Lung microvascular endothelial cell (primary cell): ENCODE measurements at regions not wholly inside any gene's neighbourhood (a gene's known extent, or its start where the extent isn't known, plus 50 kb on each side); places are given as distances from the start of the nearest gene placed in this dataset.
"Not testable (repeated sequence)": the region's sequence is repeated elsewhere in the genome, so short reads cannot be mapped to it uniquely, and the experiment has no call there.

Source experiments
- DNase-seq, 2 donors: peaks; one replicate each; pipeline versions ENCODE4 v3.0.0 to v3.0.0-alpha.2; 2010; ENCODE audit warnings: low read depth in 2 of 2

DNA sequence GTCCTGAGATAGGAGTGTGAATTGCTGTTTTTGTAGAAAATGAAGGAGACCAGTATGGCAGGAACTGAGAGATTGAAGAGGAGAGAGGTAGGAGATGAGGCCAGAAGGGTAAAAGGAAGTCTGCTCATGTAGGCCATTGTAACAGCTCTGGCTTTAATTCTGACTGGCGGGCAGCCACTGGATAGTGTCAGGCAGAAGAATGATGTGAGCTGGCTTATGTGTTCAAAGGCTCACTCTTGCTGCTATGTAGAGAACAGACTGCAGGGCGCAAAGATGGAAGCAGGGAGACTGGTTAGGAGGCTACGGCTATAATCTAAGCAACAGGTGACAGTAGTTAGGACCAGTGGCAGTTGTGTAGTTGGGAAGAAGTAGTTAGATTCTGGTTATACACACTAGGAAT is 160.2 kb upstream of the FGF13 start:
- DNase-seq, result peak in 1 of 2 donors; percentile 3

DNA sequence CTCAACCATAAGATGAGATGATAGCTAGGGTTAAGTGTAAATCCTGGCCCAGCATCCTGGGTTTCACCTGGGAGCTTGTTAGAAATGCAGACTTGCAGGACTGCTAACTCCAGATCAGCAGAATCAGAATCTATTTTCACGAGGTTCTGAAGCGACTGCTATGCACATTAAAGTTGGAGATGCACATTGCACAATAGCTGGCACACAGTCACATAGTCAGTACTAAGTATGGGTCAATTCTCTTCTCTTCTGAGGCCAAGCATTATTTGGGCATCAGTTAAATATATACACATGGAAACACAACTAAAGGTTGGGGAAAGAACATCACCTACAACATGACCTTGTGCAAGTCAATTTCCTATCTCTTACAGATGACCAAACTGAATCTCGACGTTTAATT is 155.1 kb upstream of the FGF13 start:
- DNase-seq, result no peak

DNA sequence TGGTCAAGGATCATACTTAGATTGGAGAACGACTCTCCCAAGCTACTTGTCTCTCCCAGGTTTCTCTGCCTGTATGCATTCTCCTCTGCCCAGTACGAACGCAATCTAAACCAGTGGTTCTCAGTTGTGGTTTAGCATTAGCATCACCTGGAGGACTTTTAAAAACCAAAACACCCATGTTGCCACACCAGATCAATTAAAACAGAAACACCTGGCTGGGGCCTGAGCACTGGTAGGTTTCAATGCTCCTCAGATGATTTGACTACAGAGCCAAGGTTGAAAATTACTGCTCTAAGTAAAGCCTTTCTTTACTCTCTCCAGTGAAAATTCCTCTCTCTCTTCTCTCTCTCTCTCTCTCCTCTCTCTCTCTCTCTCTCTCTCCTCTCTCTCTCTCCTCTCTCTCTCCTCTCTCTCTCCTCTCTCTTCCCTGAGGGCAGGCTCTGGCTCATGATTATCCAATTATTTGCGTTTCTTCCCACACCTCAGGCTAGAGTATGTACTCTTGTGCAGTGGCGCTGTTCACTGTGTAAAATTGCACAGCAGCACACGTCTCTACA is 153.7 kb upstream of the FGF13 start:
- no peak for DNase-seq

DNA sequence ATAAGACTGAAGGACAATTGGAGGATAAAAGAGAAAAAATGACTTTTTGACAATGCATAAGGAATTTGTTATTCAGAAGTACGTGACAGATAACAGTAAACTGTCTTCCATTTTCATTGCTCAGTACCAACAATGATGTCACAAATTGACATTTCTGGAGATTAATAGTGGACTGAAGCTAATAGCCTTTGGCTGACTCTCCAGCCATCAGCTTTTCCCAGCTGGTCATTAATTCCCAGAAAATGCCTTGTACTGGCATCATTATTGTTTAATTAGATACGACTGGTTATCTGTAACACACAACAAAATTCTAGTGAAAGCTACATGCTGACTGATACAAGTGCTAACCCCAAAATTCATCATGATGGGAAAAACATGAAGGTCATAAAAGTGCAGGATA is 147.9 kb upstream of the FGF13 start:
- no peak for DNase-seq

DNA sequence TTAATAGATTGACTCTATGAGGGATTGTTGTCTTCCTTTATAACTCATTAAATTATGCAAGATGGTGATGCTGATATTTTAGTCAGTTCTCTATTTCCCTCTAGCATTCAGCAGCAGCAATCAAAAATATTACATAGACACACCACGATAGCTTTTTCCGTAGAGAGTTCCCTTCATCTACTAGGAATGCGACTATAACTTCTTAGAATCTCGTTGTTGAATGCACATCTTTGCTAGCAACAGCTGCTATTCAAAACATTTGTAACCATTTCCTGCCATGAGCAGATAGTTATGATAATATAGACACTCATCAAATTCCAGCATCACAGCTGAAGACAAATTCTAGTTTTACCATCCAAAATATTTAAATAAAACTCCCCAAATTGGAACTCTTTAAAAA is 147.4 kb upstream of the FGF13 start:
- DNase-seq, result peak; percentile 4 to 16

DNA sequence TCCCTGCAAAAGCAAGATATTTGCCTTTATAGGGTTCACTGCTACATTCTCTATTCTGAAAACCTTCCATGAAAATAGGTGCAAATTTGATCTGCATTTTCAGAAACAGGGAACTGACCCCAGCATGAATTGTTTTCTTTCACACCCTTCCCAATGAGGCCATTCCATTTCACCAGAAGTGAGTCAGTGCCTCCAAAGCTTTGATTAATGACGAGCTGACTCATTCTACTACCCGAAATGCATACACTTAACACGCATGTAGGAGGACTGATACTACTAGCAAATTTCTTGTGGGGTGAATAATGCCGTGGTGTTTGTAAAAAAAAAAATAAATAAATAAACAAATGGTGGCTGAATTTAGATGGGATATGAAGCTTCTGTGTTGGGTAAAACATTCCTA is 146.9 kb upstream of the FGF13 start:
- peak; percentile 49 to 64 for DNase-seq

DNA sequence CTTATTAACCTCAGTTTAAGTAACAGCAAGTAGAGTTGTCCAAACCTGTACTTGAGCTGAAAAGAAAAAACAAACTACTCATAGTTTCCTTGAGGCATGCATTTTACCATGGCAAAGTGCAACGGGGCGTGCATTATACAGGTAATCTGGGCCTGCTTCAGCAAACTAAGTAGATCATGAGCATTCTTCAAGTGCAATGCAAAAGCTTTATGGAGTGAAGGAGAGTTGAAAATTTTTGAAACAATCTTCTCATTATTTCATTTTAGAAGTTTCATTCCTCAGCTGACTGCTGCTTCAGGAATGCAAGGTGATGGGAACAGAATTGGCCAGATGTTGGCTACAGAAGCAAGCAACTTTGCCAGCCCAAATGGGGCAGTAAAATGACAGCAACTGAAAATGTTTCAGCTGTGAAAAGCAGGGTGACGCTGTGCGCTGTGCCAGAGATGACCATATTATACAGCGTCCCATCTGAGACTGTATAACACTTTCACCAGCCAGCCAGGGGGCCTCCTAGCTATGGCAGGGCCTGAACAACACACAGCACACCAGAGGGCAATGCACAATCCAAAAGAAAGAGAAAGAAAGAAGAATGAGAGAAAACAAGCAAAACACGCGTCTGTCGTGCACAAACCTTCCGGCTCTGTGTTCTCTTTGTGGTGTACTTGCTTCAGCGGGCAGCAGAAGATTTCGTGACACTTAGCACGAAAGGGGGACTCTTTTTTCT is 145.5 kb upstream of the FGF13 start:
- no peak for DNase-seq

DNA sequence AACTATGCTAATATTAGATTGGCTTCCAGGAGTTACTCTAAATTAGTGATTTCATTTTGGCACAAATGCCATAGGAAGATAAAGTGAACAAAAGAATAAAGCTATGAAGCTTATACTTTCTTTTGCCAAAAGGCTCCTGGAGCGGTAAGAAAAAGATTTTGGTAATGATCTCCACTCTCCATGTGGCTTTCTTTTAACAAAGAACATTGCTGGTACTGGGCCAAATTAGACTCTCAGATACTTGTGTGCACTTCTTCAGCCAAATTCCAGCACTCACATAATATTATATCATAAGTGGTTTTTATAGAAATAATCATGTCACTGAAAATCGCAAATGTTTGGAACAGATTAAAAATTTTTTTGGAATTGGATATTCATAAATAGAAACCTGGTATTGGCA is 142.4 kb upstream of the FGF13 start:
- no peak for DNase-seq

DNA sequence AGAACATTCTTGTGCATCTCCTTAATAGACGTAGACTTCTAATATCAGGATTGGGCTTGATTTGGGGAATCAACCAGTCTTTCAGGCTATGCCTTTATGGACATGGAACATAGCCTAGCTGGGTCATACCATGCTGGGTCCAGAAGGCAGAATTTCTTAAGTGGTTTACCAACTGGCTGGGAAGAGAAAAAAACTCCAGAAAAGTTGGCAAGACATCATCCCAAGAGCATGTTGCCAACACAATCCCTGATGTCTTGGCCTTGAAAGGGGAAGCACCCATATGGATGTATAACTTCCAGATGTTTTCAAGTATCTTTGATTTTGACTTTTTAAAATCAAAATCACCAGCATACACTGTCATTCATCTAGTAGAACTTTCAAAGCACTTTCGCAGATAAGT is 138.0 kb upstream of the FGF13 start:
- DNase-seq, result no peak

DNA sequence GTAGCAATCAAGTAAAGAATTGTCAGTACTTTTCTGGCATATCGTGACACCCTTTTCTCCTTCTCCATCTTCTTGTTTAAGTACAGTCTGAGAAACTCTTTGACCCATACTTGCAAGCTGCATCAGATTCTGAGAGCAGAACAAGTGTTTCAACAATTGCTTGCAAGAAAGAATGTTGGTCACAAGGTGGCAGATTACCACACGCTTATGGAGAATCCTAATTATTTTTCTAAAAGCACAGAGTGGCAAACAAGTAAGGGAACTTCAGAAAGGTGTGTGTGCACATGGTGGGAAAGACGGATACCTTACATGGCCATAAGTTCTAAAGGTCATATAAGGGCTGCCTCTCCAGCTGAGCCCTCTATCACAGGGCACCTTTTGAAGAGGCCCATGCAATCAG is 136.4 kb upstream of the FGF13 start:
- peak; percentile 7 to 41 for DNase-seq

DNA sequence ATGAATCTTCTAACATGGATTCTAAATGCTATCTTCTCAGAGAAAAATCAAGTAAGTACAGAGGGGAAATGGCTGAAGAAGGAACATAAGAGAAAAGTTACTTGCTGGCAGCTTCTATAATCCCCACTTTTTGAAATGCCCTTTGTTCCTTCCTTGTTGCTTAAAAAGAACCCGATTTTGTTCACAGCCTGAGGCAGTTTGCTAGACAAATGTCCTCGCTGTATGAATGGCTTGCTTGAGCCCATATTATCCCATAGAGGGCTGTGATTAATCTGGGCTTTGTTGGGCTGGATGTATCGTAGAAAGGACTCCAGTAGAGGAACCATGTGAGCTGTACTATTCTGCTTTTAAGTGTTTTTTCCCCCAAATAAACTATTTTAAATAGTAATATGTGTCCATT is 134.3 kb upstream of the FGF13 start:
- DNase-seq, result no peak

DNA sequence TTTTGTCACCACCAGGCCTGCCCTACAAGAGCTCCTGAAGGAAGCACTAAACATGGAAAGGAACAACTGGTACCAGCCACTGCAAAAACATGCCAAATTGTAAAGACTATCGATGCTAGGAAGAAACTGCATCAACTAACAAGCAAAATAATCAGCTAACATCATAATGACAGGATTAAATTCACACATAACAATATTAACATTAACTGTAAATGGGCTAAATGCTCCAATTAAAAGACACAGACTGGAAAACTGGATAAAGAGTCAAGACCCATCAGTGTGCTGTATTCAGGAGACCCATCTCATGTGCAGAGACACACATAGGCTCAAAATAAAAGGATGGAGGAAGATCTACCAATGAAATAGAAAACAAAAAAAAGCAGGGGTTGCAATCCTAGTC is 95.9 kb upstream of the FGF13 start:
- not testable (repeated sequence) for DNase-seq

DNA sequence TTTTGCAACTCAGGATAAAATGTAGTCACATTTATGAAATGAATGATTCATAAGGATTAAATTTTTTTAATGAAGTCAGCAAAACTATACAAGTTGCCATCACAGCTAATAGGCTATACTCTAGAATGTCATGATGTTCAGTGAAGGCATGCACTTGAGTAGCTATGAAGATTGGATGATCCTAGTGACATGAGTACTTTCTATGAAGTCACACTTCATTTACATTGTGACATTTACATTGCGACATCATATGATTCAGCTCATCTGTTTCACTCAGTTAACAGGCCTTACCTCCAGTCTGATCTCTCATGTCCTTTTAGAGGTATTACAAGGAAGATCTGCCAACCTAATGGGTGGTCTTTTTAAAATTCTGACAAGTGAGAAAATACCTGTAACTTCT is 82.7 kb upstream of the FGF13 start:
- DNase-seq, result no peak

DNA sequence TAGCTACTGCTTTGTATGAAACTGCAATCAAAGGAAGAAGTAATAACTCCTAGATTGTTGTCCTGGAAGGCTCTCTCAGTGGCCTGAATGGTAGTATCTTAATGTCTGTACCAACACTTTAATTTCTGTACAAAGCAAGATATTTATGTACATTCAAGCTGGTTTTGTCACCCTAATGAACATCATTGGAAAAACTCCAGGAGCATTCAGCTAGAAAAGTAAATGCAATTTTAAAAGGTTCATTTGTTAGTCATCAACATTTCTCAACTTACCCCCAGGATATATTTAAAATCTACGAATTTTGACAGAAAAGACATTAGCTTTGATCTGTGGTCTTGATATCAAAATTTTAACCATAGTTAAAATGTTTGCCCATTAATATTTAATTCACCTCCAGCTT is 80.0 kb upstream of the FGF13 start:
- no peak for DNase-seq

DNA sequence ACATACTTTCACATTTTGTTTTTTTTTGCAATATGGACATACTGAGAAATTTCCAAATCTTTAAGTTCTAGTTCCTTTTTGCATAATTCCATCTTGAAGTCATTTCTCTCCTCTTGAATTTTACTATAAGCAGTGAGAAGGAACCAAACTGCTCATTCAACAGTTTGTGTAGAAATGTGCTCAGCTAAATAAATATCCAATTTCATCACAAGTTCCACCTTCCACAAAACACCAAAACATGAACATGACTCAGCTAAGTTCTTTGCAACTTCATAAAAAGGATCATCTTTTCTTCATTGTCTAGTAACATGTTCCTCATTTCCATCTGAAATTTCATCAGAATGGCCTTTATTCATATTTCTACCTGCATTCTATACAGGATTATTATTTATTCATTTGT is 77.3 kb upstream of the FGF13 start:
- no peak for DNase-seq

DNA sequence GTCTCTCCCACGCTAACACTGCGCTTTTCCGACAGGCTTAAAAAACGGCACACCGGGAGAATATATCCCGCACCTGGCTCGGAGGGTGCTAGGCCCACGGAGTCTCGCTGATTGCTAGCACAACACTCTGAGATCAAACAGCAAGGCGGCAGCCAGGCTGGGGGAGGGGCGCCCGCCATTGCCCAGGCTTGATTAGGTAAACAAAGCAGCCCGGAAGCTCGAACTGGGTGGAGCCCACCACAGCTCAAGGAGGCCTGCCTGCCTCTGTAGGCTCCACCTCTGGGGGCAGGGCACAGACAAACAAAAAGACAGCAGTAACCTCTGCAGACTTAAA is 67.0 kb upstream of the FGF13 start:
- DNase-seq, result not testable (repeated sequence)

DNA sequence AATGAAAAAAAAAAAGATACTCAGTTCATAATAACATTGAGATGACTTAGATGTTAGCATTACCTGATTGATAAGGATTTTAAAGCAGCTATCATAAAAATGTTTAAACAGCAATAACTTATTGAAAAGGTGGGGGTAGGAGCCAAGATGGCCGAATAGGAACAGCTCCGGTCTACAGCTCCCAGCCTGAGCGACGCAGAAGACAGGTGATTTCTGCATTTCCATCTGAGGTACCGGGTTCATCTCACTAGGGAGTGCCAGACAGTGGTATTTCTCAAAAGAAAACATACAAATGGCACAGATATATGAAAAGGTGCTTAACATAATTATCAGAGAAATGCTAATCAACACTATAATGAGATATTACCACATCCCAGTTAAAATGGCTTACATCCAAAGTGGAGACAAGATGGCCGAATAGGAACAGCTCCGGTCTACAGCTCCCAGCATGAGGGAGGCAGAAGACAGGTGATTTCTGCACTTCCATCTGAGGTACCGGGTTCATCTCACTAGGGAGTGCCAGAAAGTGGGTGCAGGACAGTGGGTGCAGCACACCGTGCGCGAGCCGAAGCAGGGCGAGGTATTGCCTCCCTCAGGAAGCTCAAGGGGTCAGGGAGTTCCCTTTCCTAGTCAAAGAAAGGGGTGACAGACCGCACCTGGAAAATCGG is 66.5 kb upstream of the FGF13 start:
- not testable (repeated sequence) for DNase-seq

DNA sequence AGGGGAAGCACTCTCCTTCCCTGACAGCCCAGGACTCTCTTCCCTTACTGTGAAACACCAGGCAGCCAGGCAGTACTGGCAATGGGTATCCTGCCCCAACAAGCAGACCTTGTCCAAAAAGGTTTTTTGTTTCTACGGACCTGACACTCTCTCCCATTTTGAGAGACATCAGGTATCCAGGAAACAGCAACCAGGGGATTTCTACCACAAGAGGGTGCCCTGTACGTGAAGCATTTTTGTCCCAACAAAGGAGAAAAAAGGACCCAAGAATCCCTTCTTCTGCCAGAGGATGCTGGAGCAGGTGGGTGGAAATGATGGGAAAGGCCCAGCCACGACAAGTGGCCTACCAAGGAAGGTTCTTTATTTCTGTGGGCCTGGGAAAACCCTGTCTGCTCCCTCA is 65.7 kb upstream of the FGF13 start:
- peak in 1 of 2 donors; percentile 5 for DNase-seq

DNA sequence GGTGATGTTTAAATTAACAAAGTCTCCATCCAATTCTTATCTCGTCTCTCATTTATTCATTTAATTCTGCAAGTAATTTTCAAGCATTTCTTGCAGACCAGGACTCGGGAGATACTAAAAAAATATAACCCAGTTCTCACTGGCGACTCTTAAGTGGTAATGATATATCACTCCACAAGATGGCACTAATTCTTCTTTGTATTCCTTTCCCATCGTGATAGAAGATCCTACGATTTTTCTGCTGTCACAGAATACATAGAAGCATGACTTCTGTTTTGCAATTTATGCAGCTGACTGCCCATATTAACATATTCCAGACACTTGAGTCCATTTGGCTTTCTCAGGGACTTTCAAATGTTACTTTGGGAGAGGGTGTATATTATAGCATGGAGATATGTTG is 64.0 kb upstream of the FGF13 start:
- DNase-seq, result peak; percentile 24 to 60

DNA sequence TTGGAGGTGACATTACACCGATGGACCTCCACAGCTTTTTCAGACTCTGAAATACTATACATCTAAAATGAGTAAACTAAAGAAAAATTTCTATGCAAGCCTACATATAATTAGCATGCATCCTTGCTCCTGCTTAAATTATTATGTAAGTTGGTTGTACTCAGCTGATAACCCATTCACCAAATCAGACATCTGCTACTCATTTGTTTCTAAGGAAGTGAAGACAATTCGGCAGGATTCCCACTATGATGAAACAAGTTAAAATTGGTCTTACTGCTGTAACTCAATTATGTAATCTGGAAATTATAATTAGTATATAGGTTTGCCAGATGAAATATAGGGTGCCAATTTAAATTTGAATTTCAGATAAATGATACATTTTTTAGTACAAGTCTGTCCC is 59.5 kb upstream of the FGF13 start:
- no peak for DNase-seq

DNA sequence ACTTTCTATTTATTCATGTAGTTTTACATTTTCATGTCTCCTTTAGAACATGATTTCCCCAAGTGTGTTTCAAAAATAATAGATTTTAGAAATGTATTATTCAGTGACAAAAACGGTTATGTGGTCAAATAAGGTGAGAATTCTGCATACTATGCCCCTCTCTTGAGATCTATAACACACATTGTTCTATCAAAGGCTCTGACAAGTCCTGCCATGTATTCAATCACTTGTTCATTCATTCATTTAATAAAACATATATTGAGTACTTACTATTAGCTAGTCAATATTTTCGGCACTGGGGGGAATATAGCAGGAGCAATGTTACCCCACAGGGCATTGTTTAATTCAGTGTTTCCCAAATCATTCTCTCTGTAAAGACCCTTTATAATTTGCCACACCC is 58.4 kb upstream of the FGF13 start:
- no peak for DNase-seq

DNA sequence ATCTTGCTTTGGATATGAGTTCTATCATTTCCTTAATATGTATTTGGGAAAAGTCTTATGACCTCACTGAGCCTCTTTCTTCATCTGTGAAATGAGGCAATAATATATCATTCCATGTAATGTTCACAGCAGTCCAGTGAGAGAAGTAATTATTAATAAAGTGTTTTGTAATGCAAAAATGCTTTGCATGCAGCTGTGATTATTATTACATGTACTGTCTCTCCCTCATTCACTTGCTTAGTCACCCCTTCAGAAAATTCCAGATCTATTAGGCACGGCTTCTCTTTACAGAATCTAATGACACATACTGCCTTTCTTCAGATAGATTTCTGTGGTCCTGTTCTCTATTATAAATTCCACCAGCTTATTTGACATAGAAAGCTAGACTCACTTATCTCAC is 53.5 kb upstream of the FGF13 start:
- DNase-seq, result no peak

DNA sequence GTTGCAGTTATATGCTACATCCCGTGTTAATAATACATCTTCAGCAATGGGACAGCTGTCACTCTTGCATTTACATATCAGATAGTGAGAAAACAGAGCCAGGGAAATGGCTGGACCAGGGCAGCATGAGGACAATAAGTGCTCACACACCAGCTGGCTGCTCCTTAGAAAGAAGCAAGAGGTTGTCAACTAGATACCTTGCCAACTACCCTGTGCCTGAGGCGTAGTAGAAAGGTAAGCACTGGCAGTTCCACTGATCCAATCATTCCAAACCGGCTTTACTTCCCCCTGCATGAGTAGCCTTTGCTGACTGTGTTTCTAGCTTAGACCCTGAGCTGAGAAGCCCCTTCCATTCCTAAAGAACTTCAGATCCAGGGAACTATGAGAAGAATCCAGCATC is 52.2 kb upstream of the FGF13 start:
- DNase-seq, result no peak
